GM12891 (cell line): ENCODE measurements at regions not wholly inside any gene's neighbourhood (a gene's known extent, or its start where the extent isn't known, plus 50 kb on each side); places are given as distances from the start of the nearest gene placed in this dataset.

Source experiments
- PAX5 ChIP-seq: IDR thresholded peaks from 2 replicates; pipeline ENCODE4 v1.6.1; 2011; ENCODE audit warnings: low read length, moderate library complexity, mild to moderate bottlenecking; ENCODE audit not compliant: insufficient read depth, severe bottlenecking
- POLR2A ChIP-seq: IDR thresholded peaks from 2 replicates; pipeline ENCODE4 v1.6.1; 2011; ENCODE audit warnings: low read depth, low read length, control low read depth
- POLR2AphosphoS5 ChIP-seq: IDR thresholded peaks from 2 replicates; pipeline ENCODE4 v1.6.1; 2011; ENCODE audit warnings: low read depth, low read length, control low read depth
- SPI1 ChIP-seq: IDR thresholded peaks from 2 replicates; pipeline ENCODE4 v1.6.1; 2011; ENCODE audit warnings: low read depth, low read length, control low read depth
- TAF1 ChIP-seq: IDR thresholded peaks from 2 replicates; pipeline ENCODE4 v1.6.1; 2011; ENCODE audit warnings: low read depth, low read length, control low read depth

GRCh38 chr3:87996882-87997281, 61.9 kb downstream of the CGGBP1 start:
- TF ChIP-seq TAF1 = no peak
- no peak for TF ChIP-seq POLR2A
- TF ChIP-seq SPI1 = no peak
- no peak for TF ChIP-seq POLR2AphosphoS5
- TF ChIP-seq PAX5 = no peak
